Amniotic stem cell (primary cell): ENCODE measurements at regions not wholly inside any gene's neighbourhood (a gene's known extent, or its start where the extent isn't known, plus 50 kb on each side); places are given as distances from the start of the nearest gene placed in this dataset.
"Not testable (repeated sequence)": the region's sequence is repeated elsewhere in the genome, so short reads cannot be mapped to it uniquely, and the experiment has no call there.

Source experiments
- DNase-seq: peaks from one replicate; lab custom pipeline; 2025; lab: John Stamatoyannopoulos, UW

- no peak for DNase-seq
Measured at GRCh38 chr7:21317966-21318915, 109.6 kb upstream of the SP4 start.

GRCh38 chr7:21318916-21319270 is 109.0 kb upstream of the SP4 start:
- DNase-seq: no peak

DNA sequence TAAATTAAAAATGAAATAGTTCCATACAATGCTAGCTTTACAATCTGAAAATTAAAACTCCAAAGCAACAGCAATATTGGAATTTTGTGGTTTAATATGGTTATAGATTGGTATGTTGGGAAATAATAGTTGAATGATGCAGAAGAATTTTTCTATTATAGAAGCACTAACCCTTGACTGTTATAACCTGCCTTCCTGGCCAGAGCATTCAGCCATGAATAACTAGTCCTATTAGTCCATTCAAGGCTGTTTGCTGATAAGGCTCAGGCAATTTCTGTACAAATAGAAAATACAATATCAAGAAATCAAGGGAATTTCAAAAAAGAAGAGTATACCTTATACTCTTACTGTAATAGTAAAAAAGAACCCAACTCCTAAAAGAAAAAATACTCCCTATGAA is 101.6 kb upstream of the SP4 start:
- DNase-seq: no peak

GRCh38 chr7:21326921-21327320 is 101.0 kb upstream of the SP4 start:
- no peak for DNase-seq

DNA sequence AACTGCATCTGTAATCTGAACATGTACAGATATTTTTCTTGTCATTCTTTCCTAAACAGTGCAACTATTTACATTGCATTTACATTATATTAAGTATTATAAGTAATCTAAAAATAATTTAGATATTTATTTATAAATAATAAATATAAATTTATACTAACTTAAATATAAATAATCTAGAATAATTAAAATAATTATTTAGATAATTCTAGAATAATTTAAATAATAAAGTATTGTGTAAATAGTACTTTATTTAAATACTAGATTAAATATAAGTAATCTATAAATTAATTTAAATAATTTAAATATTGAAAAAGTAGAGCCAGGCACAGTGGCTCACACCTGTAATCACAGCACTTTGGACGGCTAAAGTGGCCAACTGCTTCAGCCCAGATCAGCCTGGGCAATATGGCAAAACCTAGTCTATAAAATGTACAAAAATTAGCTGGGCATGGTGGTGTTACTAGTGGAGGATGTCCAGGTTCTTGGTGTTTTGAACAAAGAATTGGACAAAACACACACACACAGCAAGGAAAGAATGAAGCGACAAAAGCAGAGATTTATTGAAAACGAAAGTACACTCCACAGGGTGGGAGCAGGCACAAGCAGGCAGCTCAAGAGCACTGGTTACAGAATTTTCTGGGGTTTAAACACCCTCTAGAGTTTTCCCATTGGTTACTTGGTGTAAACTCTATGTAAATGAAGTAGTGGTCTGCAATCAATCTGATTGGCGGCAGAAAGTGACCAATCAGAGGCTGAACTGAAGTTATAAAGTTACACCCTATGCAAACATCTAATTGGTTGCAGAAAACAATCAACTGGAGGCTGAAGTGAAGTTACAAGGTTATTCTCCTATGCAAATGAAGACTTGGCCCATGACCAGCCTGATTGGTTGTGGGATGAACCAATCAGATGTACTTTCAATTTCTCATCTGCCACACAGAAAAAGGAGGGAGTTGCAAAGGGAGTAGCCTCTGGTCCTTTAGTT is 100.2 kb upstream of the SP4 start:
- no peak for DNase-seq

DNA sequence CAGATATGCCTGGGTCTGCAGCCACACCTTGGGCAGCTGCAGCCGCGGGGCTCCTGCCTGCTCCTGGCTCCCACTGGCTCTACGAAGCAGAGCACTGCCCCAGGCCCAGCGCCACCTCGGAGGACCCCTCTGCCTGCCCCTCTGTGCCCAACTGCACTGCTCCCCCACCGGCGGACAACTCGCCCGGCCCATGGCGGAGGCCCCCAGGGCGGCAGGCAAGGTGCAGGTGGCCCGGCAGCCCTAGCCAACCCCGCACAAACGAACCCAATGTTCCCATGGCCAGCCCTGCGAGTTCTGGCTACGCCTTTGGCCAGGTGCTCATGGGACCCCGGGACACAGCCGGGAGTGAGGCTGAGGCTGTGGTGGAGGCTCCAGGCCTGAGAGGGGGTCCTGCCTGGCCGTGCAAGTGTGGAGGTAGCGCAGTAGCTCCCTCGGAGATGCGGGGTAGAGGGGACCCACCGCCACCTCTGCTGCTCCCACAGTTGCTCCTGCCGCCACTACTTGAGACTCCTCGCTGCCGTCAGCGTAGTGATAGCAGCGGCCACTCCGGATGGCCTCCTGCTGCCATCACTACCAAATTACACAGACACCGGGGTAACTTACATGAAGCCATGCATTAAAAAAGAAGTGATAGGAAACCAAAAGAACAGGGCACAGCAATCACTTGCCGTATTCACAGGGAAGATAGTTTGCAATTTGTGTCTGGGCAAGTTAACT is 97.3 kb upstream of the SP4 start:
- DNase-seq: no peak

DNA sequence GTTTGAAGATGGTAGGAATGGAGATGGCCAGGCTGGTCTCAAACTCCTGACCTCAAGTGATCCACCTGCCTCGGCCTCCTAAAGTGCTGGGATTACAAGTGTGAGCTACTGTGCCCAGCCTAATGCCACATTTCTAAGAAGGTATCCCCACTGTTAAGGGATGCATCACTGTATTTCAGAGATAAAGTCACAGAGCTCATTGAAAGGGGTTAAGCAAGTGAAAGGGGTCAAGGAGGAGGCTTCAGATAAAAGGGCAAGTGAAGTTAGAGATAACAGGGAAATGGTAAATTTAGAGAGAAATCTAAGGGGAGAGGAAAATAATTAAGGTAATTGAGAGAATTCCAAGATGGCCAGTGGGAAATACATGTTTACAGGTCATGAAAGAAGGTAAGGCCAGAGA is 93.0 kb upstream of the SP4 start:
- no peak for DNase-seq

- no peak for DNase-seq
Measured at GRCh38 chr7:21336743-21337142, 91.1 kb upstream of the SP4 start.

DNA sequence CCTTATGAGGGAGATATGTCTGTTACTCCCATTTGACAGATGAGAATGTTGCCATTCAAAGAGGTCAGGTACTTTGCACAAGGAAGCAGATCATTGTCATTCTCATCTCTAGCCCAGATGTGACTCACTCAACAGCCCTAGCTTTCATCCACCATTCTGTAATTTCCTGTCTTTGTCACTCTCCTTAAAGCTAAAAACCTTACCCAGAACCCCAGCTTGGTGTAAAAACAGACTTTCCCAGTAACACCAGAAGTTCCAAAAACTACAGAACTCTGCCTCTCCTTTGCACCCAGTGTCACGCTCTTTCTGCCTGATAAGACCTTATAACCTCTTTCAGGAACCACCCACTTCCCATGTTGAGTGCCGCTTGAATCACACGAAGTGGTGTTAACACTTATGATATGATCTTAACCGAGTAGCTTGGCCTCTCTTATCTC is 89.1 kb upstream of the SP4 start:
- no peak for DNase-seq

DNA sequence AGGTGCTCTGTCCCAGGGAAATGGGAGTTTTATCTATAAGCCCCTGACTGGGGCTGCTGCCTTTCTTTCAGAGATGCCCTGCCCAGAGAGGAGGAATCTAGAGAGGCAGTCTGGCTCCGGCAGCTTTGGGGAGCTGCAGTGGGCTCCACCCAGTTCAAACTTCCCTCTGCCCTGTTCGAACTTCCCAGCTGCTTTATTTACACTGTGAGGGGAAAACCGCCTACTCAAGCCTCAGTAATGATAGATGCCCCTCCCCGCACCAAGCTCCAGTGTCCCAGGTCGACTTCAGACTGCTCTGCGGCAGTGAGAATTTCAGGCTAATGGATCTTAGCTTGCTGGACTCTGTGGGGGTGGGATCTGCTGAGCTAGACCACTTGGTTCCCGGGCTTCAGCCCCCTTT is 83.0 kb upstream of the SP4 start:
- not testable (repeated sequence) for DNase-seq

DNA sequence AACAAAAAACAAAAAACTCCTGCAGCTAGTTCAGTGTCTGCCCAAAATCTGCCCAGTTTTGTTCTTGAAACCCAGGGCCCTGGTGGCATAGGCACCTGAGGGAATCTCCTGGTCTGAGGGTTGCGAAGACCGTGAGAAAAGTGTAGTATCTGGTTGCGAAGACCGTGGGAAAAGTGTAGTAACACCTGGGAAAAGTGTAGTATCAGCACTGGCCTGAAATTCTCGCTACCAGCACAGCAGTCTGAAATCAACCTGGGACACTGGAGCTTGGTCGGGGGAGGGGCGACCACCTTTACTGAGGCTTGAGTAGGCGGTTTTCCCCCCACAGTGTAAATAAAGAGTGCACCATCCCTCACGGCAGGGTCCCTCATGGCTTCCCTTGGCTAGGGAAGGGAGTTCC is 82.5 kb upstream of the SP4 start:
- no peak for DNase-seq

DNA sequence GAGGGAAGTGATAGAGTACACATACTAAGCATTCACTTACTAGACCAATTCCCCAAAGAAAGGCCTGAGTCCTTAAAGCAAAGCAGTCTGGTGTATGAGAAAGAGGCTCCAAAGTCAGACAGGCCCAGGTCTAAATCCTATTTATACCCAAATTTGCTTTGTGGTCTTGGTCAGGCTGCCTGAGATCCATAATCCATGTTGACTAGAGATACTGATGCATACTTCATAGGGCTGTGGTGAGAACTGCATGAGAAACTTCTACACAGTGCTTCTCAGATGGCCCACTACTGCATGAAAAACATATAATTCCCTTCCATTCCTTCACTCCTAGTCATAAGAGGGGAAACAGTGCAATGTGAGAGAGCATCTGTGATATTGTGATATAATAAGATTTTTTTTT is 81.6 kb upstream of the SP4 start:
- DNase-seq: no peak

- DNase-seq: no peak
Measured at GRCh38 chr7:21352540-21353387, 75.1 kb upstream of the SP4 start.

- DNase-seq: no peak
Measured at GRCh38 chr7:21353388-21353780, 74.5 kb upstream of the SP4 start.

- DNase-seq: no peak
Measured at GRCh38 chr7:21354284-21354683, 73.6 kb upstream of the SP4 start.

DNA sequence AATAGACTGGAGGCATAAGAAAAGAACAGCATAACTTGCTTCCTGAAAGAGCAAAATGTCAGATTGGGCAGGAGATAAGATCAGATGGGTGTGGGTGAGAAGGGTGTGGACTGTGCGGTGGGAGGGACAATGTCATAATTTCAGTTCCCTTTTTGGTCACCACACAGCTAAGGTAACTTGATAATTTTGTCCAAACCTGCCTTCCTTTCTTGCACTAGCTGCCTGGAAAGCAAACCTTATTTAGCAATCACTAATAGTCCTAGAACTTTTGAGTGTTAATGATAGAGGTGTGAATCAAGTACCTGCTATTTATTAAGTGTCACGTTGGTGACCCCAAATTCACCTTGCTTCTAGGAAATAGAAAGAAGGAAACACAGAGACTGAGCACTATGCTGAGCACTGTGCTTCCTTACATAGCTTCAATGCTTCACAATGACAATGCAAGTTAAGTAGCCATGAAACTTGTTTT is 72.4 kb upstream of the SP4 start:
- DNase-seq: no peak

DNA sequence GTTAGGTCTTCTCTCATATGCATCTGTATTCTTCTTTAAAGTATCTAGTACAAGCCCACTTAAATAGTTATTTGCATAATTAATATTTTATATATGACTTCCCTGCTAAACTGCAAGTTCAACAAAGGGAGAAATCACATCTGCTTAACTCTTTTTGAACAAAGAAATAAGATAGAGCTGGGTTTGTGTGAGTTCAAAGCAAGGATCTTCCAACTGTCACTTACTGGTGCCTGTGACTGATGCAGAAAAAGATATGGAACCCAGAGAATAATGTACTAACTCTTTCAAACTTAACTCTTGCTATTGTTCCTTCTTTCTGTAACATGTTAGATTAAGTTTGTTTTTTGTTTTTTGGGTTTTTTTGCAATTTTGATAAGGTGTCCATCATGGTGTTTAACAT is 71.3 kb upstream of the SP4 start:
- no peak for DNase-seq

DNA sequence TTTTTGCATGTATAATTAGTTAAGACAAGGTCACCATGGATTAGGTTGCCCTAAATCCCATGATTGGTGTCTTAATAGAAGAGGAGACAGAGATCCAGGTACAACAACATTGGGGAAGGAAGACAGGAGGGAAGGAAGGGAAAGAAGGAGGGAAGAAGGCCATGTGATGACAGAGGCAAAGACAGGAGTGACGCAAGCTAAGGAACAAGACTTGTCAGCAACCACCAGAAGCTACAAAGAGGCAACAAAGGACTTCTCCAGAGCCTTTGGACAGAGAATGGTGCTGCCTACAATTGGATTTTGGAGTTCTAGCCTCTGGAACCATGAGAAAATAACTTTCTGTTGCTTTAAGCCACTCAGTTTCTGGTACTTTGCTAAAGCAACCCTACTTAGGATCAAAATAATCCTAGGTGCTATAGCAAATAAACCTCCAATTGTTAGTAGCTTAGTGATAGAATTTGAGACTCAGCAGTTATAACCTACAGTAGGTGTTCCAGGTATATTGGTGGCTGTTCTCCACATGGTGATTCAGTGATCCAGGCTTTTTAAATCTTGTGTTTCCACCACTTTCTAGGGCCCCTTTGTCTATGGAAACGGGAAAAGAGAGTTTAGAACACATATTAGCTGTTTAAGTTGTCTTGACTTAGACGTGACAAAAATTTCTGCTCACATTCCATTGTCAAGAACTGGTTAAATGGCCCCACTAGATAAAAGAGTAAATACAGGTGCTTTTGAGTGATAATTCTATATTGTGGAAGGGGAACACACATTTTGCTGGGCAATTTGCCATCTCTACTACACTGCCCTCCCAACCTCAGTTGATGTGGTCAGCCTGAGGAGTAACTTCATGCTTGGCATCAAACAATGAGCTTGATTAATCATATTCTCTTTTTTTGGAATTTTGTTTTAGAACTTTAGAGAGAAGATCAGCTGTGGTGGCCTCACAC is 70.5 kb upstream of the SP4 start:
- DNase-seq: no peak

DNA sequence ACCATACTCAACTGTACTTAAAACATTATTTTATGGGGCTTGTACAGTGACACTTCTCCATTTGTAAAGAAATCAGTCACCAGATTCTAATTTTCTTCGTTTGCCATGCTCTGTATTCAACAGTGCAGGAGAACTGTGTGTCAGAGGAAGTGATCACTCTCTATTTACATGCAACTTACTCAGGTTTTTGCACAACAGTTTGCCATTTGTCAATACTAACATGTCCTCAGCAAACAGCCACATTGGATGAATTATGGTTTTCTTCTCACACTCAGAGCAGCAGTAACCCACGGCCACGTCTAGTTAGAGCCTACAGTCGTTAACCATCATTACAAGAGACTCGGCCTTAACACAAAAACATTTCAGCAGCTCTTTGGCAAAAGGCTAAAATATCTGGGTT is 69.2 kb upstream of the SP4 start:
- no peak for DNase-seq

GRCh38 chr7:21359163-21359562 is 68.7 kb upstream of the SP4 start:
- DNase-seq: no peak
